GM12874 (cell line): ENCODE measurements at regions not wholly inside any gene's neighbourhood (a gene's known extent, or its start where the extent isn't known, plus 50 kb on each side); places are given as distances from the start of the nearest gene placed in this dataset.

Experiments
- TF ChIP-seq, protein P1 (sequence below): IDR thresholded peaks from 2 replicates; pipeline ENCODE4 v1.5.1; 2011; ENCODE audit warnings: low read depth, mild to moderate bottlenecking, control low read depth, low read length, moderate library complexity; ENCODE audit not compliant: insufficient read depth

DNA sequence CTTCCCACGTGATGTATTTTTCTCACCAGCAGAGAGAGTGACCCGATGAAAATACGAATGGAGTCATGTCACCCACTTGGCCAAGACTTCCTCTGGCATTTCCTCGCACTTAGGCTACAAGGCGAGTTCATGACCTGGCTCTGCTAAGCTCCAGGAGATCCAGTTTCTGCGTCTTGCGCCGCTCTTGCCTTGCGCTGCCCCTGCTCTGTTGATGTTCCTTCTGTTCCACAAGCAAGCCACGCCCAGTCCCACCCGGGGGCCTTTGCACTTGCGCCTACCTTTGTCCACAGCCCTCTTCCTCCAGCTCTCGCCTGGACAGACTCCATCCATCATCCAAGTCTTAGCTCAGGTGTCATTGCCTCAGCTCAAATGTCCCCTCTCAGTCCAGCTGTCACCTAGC is 116.3 kb upstream of the SHH start:
- TF ChIP-seq, protein P1, sequence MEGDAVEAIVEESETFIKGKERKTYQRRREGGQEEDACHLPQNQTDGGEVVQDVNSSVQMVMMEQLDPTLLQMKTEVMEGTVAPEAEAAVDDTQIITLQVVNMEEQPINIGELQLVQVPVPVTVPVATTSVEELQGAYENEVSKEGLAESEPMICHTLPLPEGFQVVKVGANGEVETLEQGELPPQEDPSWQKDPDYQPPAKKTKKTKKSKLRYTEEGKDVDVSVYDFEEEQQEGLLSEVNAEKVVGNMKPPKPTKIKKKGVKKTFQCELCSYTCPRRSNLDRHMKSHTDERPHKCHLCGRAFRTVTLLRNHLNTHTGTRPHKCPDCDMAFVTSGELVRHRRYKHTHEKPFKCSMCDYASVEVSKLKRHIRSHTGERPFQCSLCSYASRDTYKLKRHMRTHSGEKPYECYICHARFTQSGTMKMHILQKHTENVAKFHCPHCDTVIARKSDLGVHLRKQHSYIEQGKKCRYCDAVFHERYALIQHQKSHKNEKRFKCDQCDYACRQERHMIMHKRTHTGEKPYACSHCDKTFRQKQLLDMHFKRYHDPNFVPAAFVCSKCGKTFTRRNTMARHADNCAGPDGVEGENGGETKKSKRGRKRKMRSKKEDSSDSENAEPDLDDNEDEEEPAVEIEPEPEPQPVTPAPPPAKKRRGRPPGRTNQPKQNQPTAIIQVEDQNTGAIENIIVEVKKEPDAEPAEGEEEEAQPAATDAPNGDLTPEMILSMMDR, result no peak

DNA sequence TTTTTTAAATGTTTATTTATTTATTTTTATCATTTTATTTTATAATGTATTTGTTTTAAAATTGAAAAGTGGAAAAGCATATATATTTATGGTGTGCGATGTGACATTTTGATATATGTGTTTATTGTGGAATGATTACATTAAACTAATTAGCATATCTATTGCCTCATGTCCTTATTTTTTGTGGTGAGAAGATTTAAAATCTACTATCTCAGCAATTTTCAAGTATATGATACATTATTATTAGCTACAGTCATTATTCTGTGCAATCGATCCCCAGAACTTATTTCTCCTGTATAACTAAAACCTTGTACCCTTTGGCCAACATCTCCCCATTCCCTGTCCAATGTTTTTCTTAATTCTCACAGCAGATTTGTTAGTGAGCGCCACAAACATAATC is 115.6 kb upstream of the SHH start:
- TF ChIP-seq, protein P1, result no peak

DNA sequence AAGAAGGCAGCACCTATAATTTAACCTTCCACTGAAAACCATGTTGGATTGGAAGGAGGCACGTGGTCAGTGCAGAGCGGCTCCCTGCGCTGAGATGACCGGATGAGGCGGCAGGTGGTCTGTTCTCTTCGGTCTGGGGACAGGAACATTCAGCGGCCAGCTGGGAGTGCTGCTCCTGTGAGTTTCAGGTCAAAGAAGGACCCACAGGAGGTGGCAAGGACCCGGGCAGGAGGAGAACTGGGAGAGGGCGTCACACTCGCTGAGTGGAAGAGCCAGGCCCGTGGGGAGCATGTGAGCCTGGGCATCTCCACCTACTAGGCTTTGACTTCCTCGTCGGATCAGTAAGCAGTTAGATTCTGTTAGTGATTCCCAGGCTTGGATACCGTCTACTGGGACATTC is 113.4 kb upstream of the SHH start:
- TF ChIP-seq, protein P1, result no peak

DNA sequence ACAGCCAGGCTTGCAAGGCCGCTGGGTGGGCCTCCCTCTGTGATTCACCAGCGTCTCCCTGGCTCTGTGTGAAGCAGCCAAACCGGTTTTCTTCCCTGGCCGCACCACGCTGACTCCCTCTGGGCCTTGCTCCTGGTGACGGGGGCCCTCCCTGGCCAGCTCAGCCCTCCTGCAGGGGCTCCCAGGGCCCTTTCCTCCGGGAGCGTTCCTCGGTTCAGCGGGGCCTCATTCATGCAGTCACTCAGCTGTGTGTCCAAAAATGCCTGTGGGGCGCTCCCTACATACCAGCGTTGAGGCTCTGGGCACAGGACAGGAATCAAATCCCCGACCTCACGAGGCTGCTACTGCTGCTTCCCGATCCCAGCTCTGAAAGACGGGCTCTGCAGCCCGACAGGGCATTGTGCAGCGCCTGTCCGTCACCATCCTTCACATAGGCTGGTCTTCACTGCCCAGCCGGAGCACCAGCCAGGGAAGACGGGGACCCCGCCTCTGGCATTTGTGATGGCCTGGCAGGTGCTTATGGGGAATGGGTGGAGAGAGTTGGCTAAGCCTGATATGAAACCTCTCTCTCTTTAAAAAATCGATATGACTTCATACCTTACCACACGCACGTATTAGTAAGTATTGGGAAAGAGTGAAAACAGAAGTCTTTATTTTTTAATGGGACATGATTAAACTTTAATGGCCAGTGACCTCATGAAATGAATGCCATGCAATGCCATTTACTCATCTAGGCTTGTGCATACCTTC is 110.0 kb upstream of the SHH start:
- TF ChIP-seq, protein P1, result no peak

DNA sequence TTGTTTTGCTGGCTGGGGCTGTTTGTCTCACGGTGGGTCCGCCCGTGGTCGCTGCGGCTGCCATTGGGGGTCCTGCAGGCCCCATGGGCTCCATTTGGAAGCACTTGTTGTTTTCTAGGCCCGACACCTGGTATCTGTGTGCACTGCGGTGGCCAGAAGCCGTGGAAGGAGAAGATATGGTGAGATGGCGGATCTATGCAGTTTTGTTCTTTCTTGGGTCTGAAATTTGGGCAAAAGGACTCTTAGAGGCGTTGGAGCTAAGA is 109.5 kb upstream of the SHH start:
- TF ChIP-seq, protein P1, result no peak

DNA sequence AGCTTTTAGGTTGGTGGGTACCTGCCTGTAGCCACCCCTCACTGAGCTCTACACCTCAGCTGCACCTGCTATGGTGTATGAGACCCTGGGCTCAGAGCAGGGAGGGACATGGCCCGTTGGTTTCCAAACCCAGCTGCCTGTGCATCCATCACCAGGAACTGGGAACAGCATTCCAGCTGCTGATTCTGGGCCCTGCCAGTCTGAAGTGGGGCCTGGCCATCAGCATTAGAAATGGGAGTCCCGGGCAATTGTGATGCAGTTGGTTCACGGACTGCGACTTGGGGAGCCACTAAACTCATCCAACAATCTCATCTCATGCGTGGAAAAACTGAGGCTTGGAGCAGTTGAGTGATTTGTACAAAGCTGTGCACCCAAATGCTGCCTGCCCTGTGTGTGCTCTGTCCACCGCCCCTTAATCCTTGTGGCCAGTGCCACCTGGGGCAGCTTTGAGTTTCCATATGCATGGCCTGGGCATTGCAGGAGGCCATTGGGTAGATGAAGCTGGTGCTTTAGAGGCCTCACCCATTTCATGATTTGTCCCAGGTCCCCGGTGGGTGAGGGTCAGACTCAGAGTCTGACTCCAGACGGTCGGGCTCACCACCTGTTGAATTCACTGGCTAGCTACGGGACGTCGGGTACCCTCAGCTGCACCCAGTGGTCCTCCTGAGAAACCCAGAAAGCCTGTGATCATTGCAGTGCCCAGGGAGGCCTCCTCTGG is 109.0 kb upstream of the SHH start:
- TF ChIP-seq, protein P1, result no peak

DNA sequence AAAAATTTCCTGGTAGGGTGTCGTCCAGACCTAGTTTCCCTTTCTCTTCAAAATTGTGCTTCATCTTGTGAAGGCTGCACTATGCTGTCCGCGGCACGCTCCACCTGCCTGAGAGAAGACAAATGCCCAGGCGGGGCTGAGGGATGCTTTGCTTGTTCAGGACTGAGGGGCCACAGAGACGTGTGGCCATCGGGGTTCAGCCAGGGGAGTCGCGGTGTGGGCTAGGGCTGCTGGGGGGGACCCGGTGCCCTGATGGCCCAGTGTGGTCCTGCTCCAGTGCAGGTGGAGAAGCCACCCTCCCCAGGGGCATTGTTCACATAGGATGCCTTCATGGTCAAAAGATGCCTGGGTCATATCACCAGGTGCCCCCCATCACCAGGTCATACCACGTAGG is 107.8 kb upstream of the SHH start:
- TF ChIP-seq, protein P1, result no peak
